ENCODE measurements at regions not wholly inside any gene's neighbourhood (a gene's known extent, or its start where the extent isn't known, plus 50 kb on each side); places are given as distances from the start of the nearest gene placed in this dataset.

- no peak for TF ChIP-seq CTCF (IDR thresholded peaks at IDR 0.05)
These were observed 292.0 kb downstream of the KLF12 start for GRCh38 chr13:73842184-73842583.

- TF ChIP-seq CTCF (IDR thresholded peaks at IDR 0.05): no peak
These were observed 297.1 kb downstream of the KLF12 start for GRCh38 chr13:73837147-73837546.

GRCh38 chr13:73835138-73835721, 299.0 kb downstream of the KLF12 start:
- TF ChIP-seq CTCF (IDR thresholded peaks at IDR 0.05): peak; percentile 21; the same call in 1 of the 2 replicates

GRCh38 chr13:73833325-73834070, 300.7 kb downstream of the KLF12 start:
- no peak for TF ChIP-seq CTCF (IDR thresholded peaks at IDR 0.05)

GRCh38 chr13:73832825-73833224, 301.4 kb downstream of the KLF12 start:
- TF ChIP-seq CTCF (IDR thresholded peaks at IDR 0.05): no peak

GRCh38 chr13:73832128-73832588, 302.0 kb downstream of the KLF12 start:
- no peak for TF ChIP-seq CTCF (IDR thresholded peaks at IDR 0.05)

GRCh38 chr13:73829416-73829815, 304.8 kb downstream of the KLF12 start:
- no peak for TF ChIP-seq CTCF (IDR thresholded peaks at IDR 0.05)

All from LNCAP (cell line).